ENCODE measurements at regions not wholly inside any gene's neighbourhood (a gene's known extent, or its start where the extent isn't known, plus 50 kb on each side); places are given as distances from the start of the nearest gene placed in this dataset.
"Not testable (repeated sequence)": the region's sequence is repeated elsewhere in the genome, so short reads cannot be mapped to it uniquely, and the experiment has no call there.

DNA sequence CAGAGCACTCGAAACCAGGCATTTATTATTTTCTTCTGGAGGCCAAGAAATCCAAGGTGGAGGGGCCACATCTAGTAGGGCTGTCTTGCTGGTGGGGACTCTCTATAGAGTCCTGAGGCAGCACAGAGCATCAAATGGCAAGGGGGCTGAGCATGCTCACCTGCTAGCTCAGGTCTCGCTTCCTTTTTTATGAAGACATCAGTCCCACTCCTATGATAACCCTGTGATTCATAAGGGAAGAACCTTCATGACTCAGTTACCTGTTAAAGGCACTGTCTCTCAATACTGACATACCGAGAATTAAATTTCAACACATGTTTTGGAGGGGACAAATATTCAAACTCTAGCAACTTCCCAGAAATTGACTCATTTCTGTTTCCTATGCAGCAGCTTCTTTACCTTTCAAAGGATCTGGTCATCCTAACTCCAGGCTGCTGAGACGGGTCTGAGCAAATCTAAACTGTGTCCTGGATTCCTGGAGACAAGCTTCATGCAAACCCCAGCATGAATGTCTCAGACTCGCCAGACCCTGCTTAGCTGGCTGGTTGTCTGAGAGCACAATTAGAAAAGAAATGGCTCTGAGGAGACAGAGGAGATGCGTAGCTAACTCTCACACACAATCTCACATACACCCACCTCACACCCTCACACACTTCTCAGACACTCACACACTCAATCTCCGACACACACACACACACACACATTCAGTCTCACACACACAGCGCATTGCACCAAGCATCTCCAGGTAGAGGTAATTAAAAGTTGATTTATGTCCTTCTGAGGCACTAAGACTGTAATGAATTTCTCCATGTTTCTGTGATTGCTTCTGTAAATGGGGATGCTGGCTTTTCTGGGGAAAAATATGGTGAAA lies 280.8 kb downstream of the BCL2L11 start:
- H3K14ac ChIP-seq (ENCODE audit: insufficient read length); H4K5ac ChIP-seq (ENCODE audit: insufficient read length, low read depth, low read length); H3K4me3 ChIP-seq (ENCODE audit: extremely low read depth in 1 of 4, insufficient read depth in 2 of 4, low read depth in 3 of 4, low read length in 4 of 4); H2BK5ac ChIP-seq (ENCODE audit: low read depth, low read length); POLR2A ChIA-PET (ENCODE audit: partially characterized antibody); H2BK12ac ChIP-seq (ENCODE audit: low read depth, low read length); H3K4ac ChIP-seq (replicated peaks; ENCODE audit: insufficient read length, low read depth, low read length); H3K27me3 ChIP-seq (replicated peaks in 1 of 4; ENCODE audit: control insufficient read depth in 3 of 4, extremely low read depth in 1 of 4, insufficient read depth in 3 of 4, low read length in 3 of 4); H2BK120ac ChIP-seq (replicated peaks; ENCODE audit: low read depth, low read length); H4K8ac ChIP-seq (ENCODE audit: extremely low read depth, insufficient read depth, low read length); H3K18ac ChIP-seq (ENCODE audit: extremely low read depth, low read length); H3K4me1 ChIP-seq (replicated peaks in 1 of 4; ENCODE audit: control insufficient read depth in 3 of 4, insufficient read depth in 4 of 4, low read length in 3 of 4); H3K79me2 ChIP-seq (ENCODE audit: control insufficient read depth in 1 of 2, insufficient read depth in 2 of 2, low read length in 2 of 2); H3K79me1 ChIP-seq (ENCODE audit: low read depth, low read length); CTCF ChIA-PET (ENCODE audit: partially characterized antibody); DNase-seq (ENCODE audit: low read depth in 1 of 2, low spot score in 2 of 2); H4K20me1 ChIP-seq (replicated peaks in 1 of 2; ENCODE audit: control insufficient read depth in 1 of 2, insufficient read depth in 2 of 2, low read length in 2 of 2); H3K23ac ChIP-seq (ENCODE audit: insufficient read length); H3K4me2 ChIP-seq (ENCODE audit: insufficient read depth in 1 of 2, low read depth in 2 of 2, low read length in 2 of 2); H3K27ac ChIP-seq (ENCODE audit: low read depth, low read length); FAIRE-seq; H2BK20ac ChIP-seq (ENCODE audit: low read length); H3K23me2 ChIP-seq (ENCODE audit: low read depth, low read length); H2AFZ ChIP-seq (ENCODE audit: low read length); H3K9me3 ChIP-seq (ENCODE audit: insufficient read depth in 2 of 2, low read depth in 1 of 2, low read length in 1 of 2); H2AK5ac ChIP-seq (ENCODE audit: low read depth, low read length); H2BK15ac ChIP-seq (ENCODE audit: low read length); H3K36me3 ChIP-seq (ENCODE audit: control insufficient read depth in 2 of 4, insufficient read depth in 4 of 4, low read length in 3 of 4); H4K91ac ChIP-seq (replicated peaks; ENCODE audit: insufficient read length, low read length); H3K9ac ChIP-seq (replicated peaks in 1 of 4; ENCODE audit: extremely low read depth in 1 of 4, low read depth in 3 of 4, low read length in 3 of 4); H3K56ac ChIP-seq (replicated peaks; ENCODE audit: insufficient read length, low read depth, low read length): not testable (repeated sequence)
- WGBS, 2 experiments (ENCODE audit: extremely low coverage in 1 of 2, insufficient coverage in 1 of 2, insufficient read length in 1 of 2, insufficient replicate concordance in 2 of 2, low coverage in 1 of 2, low lambda C conversion rate in 2 of 2, missing lambda C conversion rate in 1 of 2) = 97% methylated on average over 2 of the region's 8 CpGs; no CpG with 5 or more reads in 1 of the 2 experiments

DNA sequence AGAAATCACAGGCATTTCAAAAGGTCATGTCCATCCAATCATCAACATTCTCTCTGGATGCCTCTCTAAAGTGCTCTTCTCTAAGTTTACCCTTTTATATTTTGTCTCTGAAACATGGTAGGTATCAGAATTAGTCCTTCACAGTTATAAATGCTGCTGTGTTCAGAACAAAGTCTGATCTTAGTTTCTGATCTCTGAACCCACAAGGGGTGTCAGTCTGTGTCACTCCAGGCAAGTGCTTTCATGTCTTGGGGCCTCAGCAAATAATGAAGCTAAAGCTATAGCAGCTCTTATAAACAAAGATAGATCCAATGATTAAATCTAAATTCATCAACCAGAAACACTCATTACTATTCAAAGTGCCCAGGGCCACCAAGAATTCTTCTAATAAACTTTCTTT lies 281.7 kb downstream of the BCL2L11 start:
- H3K14ac ChIP-seq (ENCODE audit: insufficient read length); H2BK120ac ChIP-seq (replicated peaks; ENCODE audit: low read depth, low read length); H3K27ac ChIP-seq (ENCODE audit: low read depth, low read length); H4K5ac ChIP-seq (ENCODE audit: insufficient read length, low read depth, low read length); H3K4me1 ChIP-seq (replicated peaks in 1 of 4; ENCODE audit: control insufficient read depth in 3 of 4, insufficient read depth in 4 of 4, low read length in 3 of 4); H3K4me3 ChIP-seq (ENCODE audit: extremely low read depth in 1 of 4, insufficient read depth in 2 of 4, low read depth in 3 of 4, low read length in 4 of 4); H3K18ac ChIP-seq (ENCODE audit: extremely low read depth, low read length); H4K91ac ChIP-seq (replicated peaks; ENCODE audit: insufficient read length, low read length); H2BK15ac ChIP-seq (ENCODE audit: low read length); H4K8ac ChIP-seq (ENCODE audit: extremely low read depth, insufficient read depth, low read length); DNase-seq (ENCODE audit: low read depth in 1 of 2, low spot score in 2 of 2); H2AFZ ChIP-seq (ENCODE audit: low read length); H3K56ac ChIP-seq (replicated peaks; ENCODE audit: insufficient read length, low read depth, low read length); H2BK12ac ChIP-seq (ENCODE audit: low read depth, low read length); H3K27me3 ChIP-seq (replicated peaks in 1 of 4; ENCODE audit: control insufficient read depth in 3 of 4, extremely low read depth in 1 of 4, insufficient read depth in 3 of 4, low read length in 3 of 4); H3K79me1 ChIP-seq (ENCODE audit: low read depth, low read length); H3K4ac ChIP-seq (replicated peaks; ENCODE audit: insufficient read length, low read depth, low read length); H3K9ac ChIP-seq (replicated peaks in 1 of 4; ENCODE audit: extremely low read depth in 1 of 4, low read depth in 3 of 4, low read length in 3 of 4); H3K36me3 ChIP-seq (ENCODE audit: control insufficient read depth in 2 of 4, insufficient read depth in 4 of 4, low read length in 3 of 4); H3K4me2 ChIP-seq (ENCODE audit: insufficient read depth in 1 of 2, low read depth in 2 of 2, low read length in 2 of 2); H3K79me2 ChIP-seq (ENCODE audit: control insufficient read depth in 1 of 2, insufficient read depth in 2 of 2, low read length in 2 of 2); H2AK5ac ChIP-seq (ENCODE audit: low read depth, low read length); H3K23me2 ChIP-seq (ENCODE audit: low read depth, low read length); CTCF ChIA-PET (ENCODE audit: partially characterized antibody); FAIRE-seq; H2BK5ac ChIP-seq (ENCODE audit: low read depth, low read length); H3K9me3 ChIP-seq (ENCODE audit: insufficient read depth in 2 of 2, low read depth in 1 of 2, low read length in 1 of 2); H3K23ac ChIP-seq (ENCODE audit: insufficient read length); POLR2A ChIA-PET (ENCODE audit: partially characterized antibody); H4K20me1 ChIP-seq (replicated peaks in 1 of 2; ENCODE audit: control insufficient read depth in 1 of 2, insufficient read depth in 2 of 2, low read length in 2 of 2); H2BK20ac ChIP-seq (ENCODE audit: low read length): not testable (repeated sequence)

Measured in H1 (cell line).